PC-3 (cell line): ENCODE measurements at regions not wholly inside any gene's neighbourhood (a gene's known extent, or its start where the extent isn't known, plus 50 kb on each side); places are given as distances from the start of the nearest gene placed in this dataset.

Experiments used
- ATAC-seq: fragments of 200-7000 bp; cut with Tn5 transposase; 2 replicates; pipeline ENCODE4 v1.9.1; 2020; ENCODE audit warnings: mild to moderate bottlenecking, moderate library complexity
- BruUV-seq: library from RNA; stranded (reverse); fragments of 400-500 nt; replicated peaks from 2 replicates; lab custom pipeline; 2021; lab: Mats Ljungman, UMichigan
- CTCF ChIA-PET: fragments of 300-600 bp; sonication (Branson Sonifier 250); formaldehyde crosslinking; loops from one replicate; lab custom pipeline; 2022; ENCODE audit warnings: antibody characterized with exemption; lab: Charles Lee
- POLR2A ChIA-PET: fragments of 300-600 bp; sonication (Branson Sonifier 250); formaldehyde crosslinking; loops from one replicate; lab custom pipeline; 2022; ENCODE audit warnings: antibody characterized with exemption; ENCODE audit not compliant: unreplicated experiment; lab: Charles Lee
- DNase-seq: peaks from one replicate; pipeline ENCODE4 v3.0.0-alpha.2; 2015
- H2AFZ ChIP-seq: fragments of 300-600 bp; sonication (generic); 2 replicates; pipeline ENCODE4 v1.6.0; 2016; ENCODE audit warnings: antibody characterized with exemption, low read length
- H3F3A ChIP-seq: fragments of 300-600 bp; sonication (generic); one replicate; pipeline ENCODE4 v1.6.0; 2017; ENCODE audit warnings: antibody characterized with exemption, low read length, control low read depth, mild to moderate bottlenecking; ENCODE audit not compliant: unreplicated experiment
- H3K27ac ChIP-seq: fragments of 300-600 bp; sonication (generic); 2 replicates; pipeline ENCODE4 v1.5.1; 2016; ENCODE audit warnings: mild to moderate bottlenecking, low read length
- H3K27me3 ChIP-seq: fragments of 300-600 bp; sonication (generic); 2 replicates; pipeline ENCODE4 v1.6.1; 2016; ENCODE audit warnings: low read length, mixed read lengths
- H3K36me3 ChIP-seq: fragments of 300-600 bp; sonication (generic); 2 replicates; pipeline ENCODE4 v1.6.1; 2016; ENCODE audit warnings: low read depth, mixed run types, low read length, mixed read lengths
- H3K4me1 ChIP-seq: fragments of 300-600 bp; sonication (generic); 2 replicates; pipeline ENCODE4 v1.5.1; 2016; ENCODE audit warnings: low read length; ENCODE audit not compliant: insufficient read depth
- H3K4me2 ChIP-seq: fragments of 300-600 bp; sonication (generic); 2 replicates; pipeline ENCODE4 v1.6.0; 2016; ENCODE audit warnings: low read length
- H3K4me3 ChIP-seq: fragments of 300-600 bp; sonication (generic); 2 replicates; pipeline ENCODE4 v1.5.1; 2016; ENCODE audit warnings: mild to moderate bottlenecking, low read length, mixed read lengths
- H3K79me2 ChIP-seq: fragments of 300-600 bp; sonication (generic); 2 replicates; pipeline ENCODE4 v1.6.1; 2017; ENCODE audit warnings: low read length, mixed read lengths
- H3K9ac ChIP-seq: fragments of 300-600 bp; sonication (generic); 2 replicates; pipeline ENCODE4 v1.6.0; 2016; ENCODE audit warnings: mild to moderate bottlenecking, low read length
- H3K9me2 ChIP-seq: fragments of 300-600 bp; sonication (generic); replicated peaks from 2 replicates; pipeline ENCODE4 v1.6.1; 2016; ENCODE audit warnings: mixed run types, low read length, mixed read lengths
- H3K9me3 ChIP-seq: fragments of 300-600 bp; sonication (generic); 2 replicates; pipeline ENCODE4 v1.6.1; 2016; ENCODE audit warnings: low read length, mixed read lengths
- H4K20me1 ChIP-seq: fragments of 300-600 bp; sonication (generic); 2 replicates; pipeline ENCODE4 v1.6.1; 2016; ENCODE audit warnings: low read length, mixed read lengths
- EZH2 ChIP-seq: fragments of 300-600 bp; sonication (generic); IDR thresholded peaks from one replicate; pipeline ENCODE4 v1.6.1; 2017; ENCODE audit warnings: antibody characterized with exemption, mild to moderate bottlenecking, low read length; ENCODE audit not compliant: unreplicated experiment
- EZH2phosphoT487 ChIP-seq: fragments of 300-600 bp; sonication (generic); IDR thresholded peaks from 2 replicates; pipeline ENCODE4 v1.6.1; 2018; ENCODE audit warnings: mild to moderate bottlenecking, antibody characterized with exemption, low read length, borderline replicate concordance
- intact Hi-C: fragments of 100-400 bp; cut with micrococcal nuclease; formaldehyde crosslinking; loops from 2 replicates; pipeline ENCODE4 v1.9.0; 2023
- TF ChIP-seq, protein P1 (sequence below): fragments of 300-600 bp; sonication (generic); conservative IDR thresholded peaks from 2 replicates; pipeline ENCODE4 v1.5.1; 2017; ENCODE audit warnings: antibody characterized with exemption, low read depth, mild to moderate bottlenecking, low read length

DNA sequence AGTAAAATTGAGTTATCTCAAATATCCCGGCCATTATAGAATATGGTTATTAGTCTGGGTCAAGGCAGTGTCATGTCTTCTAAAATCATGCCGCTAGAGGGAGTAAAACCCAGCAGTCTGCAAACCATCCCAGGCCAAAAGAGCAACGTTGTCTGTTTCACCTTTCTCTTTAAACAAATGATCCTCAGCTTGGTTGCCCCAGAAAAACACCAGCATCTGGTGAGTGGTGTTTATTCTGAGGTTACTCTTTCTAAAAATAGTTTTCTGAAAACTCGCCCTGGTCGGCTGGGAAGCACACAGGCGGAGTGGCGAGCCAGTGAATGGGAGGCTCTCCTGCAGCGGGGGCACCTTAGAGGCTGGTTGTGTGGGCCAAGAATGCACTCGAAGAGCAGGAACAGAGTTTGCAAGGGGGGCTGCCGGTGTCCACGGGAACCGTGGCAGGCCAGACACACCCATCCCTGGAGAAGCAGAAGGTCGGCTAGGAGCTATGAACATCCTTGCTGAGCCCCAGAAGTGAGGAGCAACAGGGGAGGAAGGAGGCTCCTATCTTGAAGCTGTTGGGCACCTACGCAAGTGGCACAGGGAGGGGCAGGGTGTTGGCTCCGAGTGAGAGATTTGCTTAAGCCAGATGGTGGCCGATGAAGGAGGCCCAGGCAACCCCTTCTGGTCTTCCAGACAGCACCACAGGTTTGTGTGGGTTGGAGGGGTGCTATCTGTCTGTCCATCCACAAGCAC lies 297.1 kb downstream of the ETS1 start:
- CTCF ChIA-PET = interaction anchor here (0.6 to 2.0 kb wide), 4 partner anchors 133 to 734 kb away, joined by 3 to 8 read pairs (median 4); no protein-coding TSS in a partner anchor
- Histone ChIP-seq H3K27me3 (no peaks in the 10 kb centered on the region), H3K9me3 (no peaks in the 10 kb centered on the region), H2AFZ (peak overlapping the region; percentile 64), H3K36me3 (no peaks in the 10 kb centered on the region), H3K27ac (peak overlapping the region; percentile 53), H3K9me2 (no peaks in the 10 kb centered on the region), H4K20me1 (no peaks in the 10 kb centered on the region), H3K79me2 (no peaks in the 10 kb centered on the region), H3K9ac (peak overlapping the region; percentile 7; the same call in 1 of the 2 replicates), H3K4me1 (peaks cover 39% of the 10 kb centered on the region), H3F3A (no peaks in the 10 kb centered on the region), H3K4me2 (peak overlapping the region; percentile 57), H3K4me3 (no peak overlapping the region)
- POLR2A ChIA-PET = interaction anchor here (0.6 kb wide), 1 partner anchor 47 kb away, joined by 5 read pairs; no protein-coding TSS in a partner anchor
- intact Hi-C loops = loop anchor here (1.0 to 5.0 kb wide), 8 partner anchors 44 to 542 kb away; no protein-coding TSS in a partner anchor
- DNase-seq (peak; percentile 94), ATAC-seq (peak; percentile 82)
- no peak for TF ChIP-seq EZH2phosphoT487
- TF ChIP-seq, protein P1, sequence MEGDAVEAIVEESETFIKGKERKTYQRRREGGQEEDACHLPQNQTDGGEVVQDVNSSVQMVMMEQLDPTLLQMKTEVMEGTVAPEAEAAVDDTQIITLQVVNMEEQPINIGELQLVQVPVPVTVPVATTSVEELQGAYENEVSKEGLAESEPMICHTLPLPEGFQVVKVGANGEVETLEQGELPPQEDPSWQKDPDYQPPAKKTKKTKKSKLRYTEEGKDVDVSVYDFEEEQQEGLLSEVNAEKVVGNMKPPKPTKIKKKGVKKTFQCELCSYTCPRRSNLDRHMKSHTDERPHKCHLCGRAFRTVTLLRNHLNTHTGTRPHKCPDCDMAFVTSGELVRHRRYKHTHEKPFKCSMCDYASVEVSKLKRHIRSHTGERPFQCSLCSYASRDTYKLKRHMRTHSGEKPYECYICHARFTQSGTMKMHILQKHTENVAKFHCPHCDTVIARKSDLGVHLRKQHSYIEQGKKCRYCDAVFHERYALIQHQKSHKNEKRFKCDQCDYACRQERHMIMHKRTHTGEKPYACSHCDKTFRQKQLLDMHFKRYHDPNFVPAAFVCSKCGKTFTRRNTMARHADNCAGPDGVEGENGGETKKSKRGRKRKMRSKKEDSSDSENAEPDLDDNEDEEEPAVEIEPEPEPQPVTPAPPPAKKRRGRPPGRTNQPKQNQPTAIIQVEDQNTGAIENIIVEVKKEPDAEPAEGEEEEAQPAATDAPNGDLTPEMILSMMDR = peak; percentile 97
- BruUV-seq = TSS peak; percentile 37

GRCh38 chr11:128289048-128289447 lies 298.3 kb downstream of the ETS1 start:
- no peaks in the 10 kb centered on the region for H3K79me2 ChIP-seq
- BruUV-seq = no TSS peak
- no peaks in the 10 kb centered on the region for H3K9me3 ChIP-seq
- H2AFZ ChIP-seq = no peak overlapping the region
- no peaks in the 10 kb centered on the region for H3K9me2 ChIP-seq
- no peaks in the 10 kb centered on the region for H3K27me3 ChIP-seq
- ATAC-seq = no peak
- no peak for DNase-seq
- no peaks in the 10 kb centered on the region for H3F3A ChIP-seq
- no peak overlapping the region for H3K4me3 ChIP-seq
- H4K20me1 ChIP-seq = no peaks in the 10 kb centered on the region
- H3K4me2 ChIP-seq = no peak overlapping the region
- POLR2A ChIA-PET = interaction anchor here (0.6 kb wide), 3 partner anchors 8 to 227 kb away, joined by 4 read pairs; no protein-coding TSS in a partner anchor
- no peak overlapping the region for H3K27ac ChIP-seq
- CTCF ChIA-PET = interaction anchor here (2.0 kb wide), 1 partner anchor 160 kb away, joined by 8 read pairs; no protein-coding TSS in a partner anchor
- TF ChIP-seq, protein P1 = no peak
- no peak for TF ChIP-seq EZH2
- TF ChIP-seq EZH2phosphoT487 = no peak
- peaks cover 28% of the 10 kb centered on the region for H3K4me1 ChIP-seq
- no peak overlapping the region for H3K9ac ChIP-seq
- intact Hi-C loops = loop anchor here (10.0 kb wide), 1 partner anchor 254 kb away; no protein-coding TSS in a partner anchor
- H3K36me3 ChIP-seq = no peaks in the 10 kb centered on the region

DNA sequence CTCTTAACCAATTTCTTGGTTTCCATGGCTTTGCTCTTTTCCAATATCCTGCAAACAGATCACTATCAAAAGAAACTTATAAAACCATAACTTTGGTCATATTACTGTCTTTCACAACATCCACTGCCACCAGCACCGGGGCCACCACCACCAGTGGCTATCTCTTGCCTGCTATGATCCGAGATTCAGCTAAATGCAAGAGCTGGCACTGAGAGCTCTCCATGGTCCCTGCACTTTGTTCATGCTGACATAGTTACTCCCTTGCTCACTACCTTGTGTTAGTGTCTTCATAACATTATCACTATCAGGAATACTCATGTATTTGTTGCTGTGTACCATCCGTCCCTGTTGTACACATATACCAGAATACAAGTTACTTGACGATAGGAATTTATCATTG lies 299.0 kb downstream of the ETS1 start:
- no peaks in the 10 kb centered on the region for H4K20me1 ChIP-seq
- ChIA-PET CTCF (no interaction called here), POLR2A (no interaction called here)
- no peaks in the 10 kb centered on the region for H3K9me3 ChIP-seq
- intact Hi-C loops = loop anchor here (10.0 kb wide), 1 partner anchor 254 kb away; no protein-coding TSS in a partner anchor
- H3K27me3 ChIP-seq = no peaks in the 10 kb centered on the region
- DNase-seq (peak; percentile 23), ATAC-seq (no peak)
- no peaks in the 10 kb centered on the region for H3K9me2 ChIP-seq
- no TSS peak for BruUV-seq
- H3K4me2 ChIP-seq = no peak overlapping the region
- no peaks in the 10 kb centered on the region for H3F3A ChIP-seq
- H3K36me3 ChIP-seq = no peaks in the 10 kb centered on the region
- H3K27ac ChIP-seq = no peak overlapping the region
- H3K4me3 ChIP-seq = no peak overlapping the region
- H3K79me2 ChIP-seq = no peaks in the 10 kb centered on the region
- TF ChIP-seq EZH2phosphoT487 = no peak
- TF ChIP-seq, protein P1 = no peak
- TF ChIP-seq EZH2 = no peak
- no peak overlapping the region for H3K9ac ChIP-seq
- H2AFZ ChIP-seq = no peak overlapping the region
- H3K4me1 ChIP-seq = peaks cover 28% of the 10 kb centered on the region
